ENCODE measurements at regions not wholly inside any gene's neighbourhood (a gene's known extent, or its start where the extent isn't known, plus 50 kb on each side); places are given as distances from the start of the nearest gene placed in this dataset.

GRCh38 chr12:74963867-74964331, 245.7 kb downstream of the KCNC2 start:
- no peak overlapping the region for H3K9ac ChIP-seq (ENCODE audit: low read length in 3 of 3)
- FAIRE-seq = peak; percentile 6
- H3K9me3 ChIP-seq (ENCODE audit: control insufficient read depth in 2 of 3, insufficient read depth in 1 of 3, low read length in 3 of 3) = peaks cover 0 to under 1% (median 0%) of the 10 kb centered on the region in 3 donors
- no peaks in the 10 kb centered on the region for H3K36me3 ChIP-seq (ENCODE audit: control insufficient read depth in 2 of 3, insufficient read depth in 3 of 3, low read length in 3 of 3)
- no peak for TF ChIP-seq CTCF (IDR thresholded peaks at IDR 0.05; ENCODE audit: borderline replicate concordance, extremely low read depth, insufficient read depth)
- no peaks in the 10 kb centered on the region for H3K4me1 ChIP-seq (ENCODE audit: control insufficient read depth in 2 of 3, insufficient read depth in 2 of 3, low read depth in 1 of 3, low read length in 3 of 3)
- no peak overlapping the region for H3K27ac ChIP-seq (ENCODE audit: low read depth in 2 of 2, low read length in 2 of 2)
- H3K4me3 ChIP-seq (ENCODE audit: low read length in 3 of 3) = no peak overlapping the region
- intact Hi-C loops (cut with DNase I) = no loop called here
- no peaks in the 10 kb centered on the region for H3K27me3 ChIP-seq (ENCODE audit: control insufficient read depth, insufficient read depth, low read length)
- DNase-seq = peak in 2 of 5 donors; percentile 22 to 45

- H3K27ac ChIP-seq (ENCODE audit: low read depth in 2 of 2, low read length in 2 of 2) = no peak overlapping the region
- H3K9ac ChIP-seq (ENCODE audit: low read length in 3 of 3) = no peak overlapping the region
- H3K27me3 ChIP-seq (ENCODE audit: control insufficient read depth, insufficient read depth, low read length) = no peaks in the 10 kb centered on the region
- DNase-seq = no peak
- H3K4me1 ChIP-seq (ENCODE audit: control insufficient read depth in 2 of 3, insufficient read depth in 2 of 3, low read depth in 1 of 3, low read length in 3 of 3) = no peaks in the 10 kb centered on the region
- H3K36me3 ChIP-seq (ENCODE audit: control insufficient read depth in 2 of 3, insufficient read depth in 3 of 3, low read length in 3 of 3) = no peaks in the 10 kb centered on the region
- no peak overlapping the region for H3K4me3 ChIP-seq (ENCODE audit: low read length in 3 of 3)
- H3K9me3 ChIP-seq (ENCODE audit: control insufficient read depth in 2 of 3, insufficient read depth in 1 of 3, low read length in 3 of 3) = no peaks in the 10 kb centered on the region
- FAIRE-seq = peak; percentile 6
- intact Hi-C loops (cut with DNase I) = no loop called here
- no peak for TF ChIP-seq CTCF (IDR thresholded peaks at IDR 0.05; ENCODE audit: borderline replicate concordance, extremely low read depth, insufficient read depth)
These were observed 245.2 kb downstream of the KCNC2 start for GRCh38 chr12:74964390-74964789.

GRCh38 chr12:74971201-74971600, 238.4 kb downstream of the KCNC2 start:
- no peak for TF ChIP-seq CTCF (IDR thresholded peaks at IDR 0.05; ENCODE audit: borderline replicate concordance, extremely low read depth, insufficient read depth)
- DNase-seq (no peak), FAIRE-seq (no peak)
- intact Hi-C loops (cut with DNase I) = no loop called here
- no peak overlapping the region for H3K27ac ChIP-seq (ENCODE audit: low read depth in 2 of 2, low read length in 2 of 2)
- H3K36me3 ChIP-seq (ENCODE audit: control insufficient read depth in 2 of 3, insufficient read depth in 3 of 3, low read length in 3 of 3) = no peaks in the 10 kb centered on the region
- no peaks in the 10 kb centered on the region for H3K9me3 ChIP-seq (ENCODE audit: control insufficient read depth in 2 of 3, insufficient read depth in 1 of 3, low read length in 3 of 3)
- H3K4me1 ChIP-seq (ENCODE audit: control insufficient read depth in 2 of 3, insufficient read depth in 2 of 3, low read depth in 1 of 3, low read length in 3 of 3) = no peaks in the 10 kb centered on the region
- no peak overlapping the region for H3K9ac ChIP-seq (ENCODE audit: low read length in 3 of 3)
- no peak overlapping the region for H3K4me3 ChIP-seq (ENCODE audit: low read length in 3 of 3)
- no peaks in the 10 kb centered on the region for H3K27me3 ChIP-seq (ENCODE audit: control insufficient read depth, insufficient read depth, low read length)
